ENCODE measurements at regions not wholly inside any gene's neighbourhood (a gene's known extent, or its start where the extent isn't known, plus 50 kb on each side); places are given as distances from the start of the nearest gene placed in this dataset.
A peak's percentile ranks its signal among the peaks of the same experiment; 100 is the strongest.

GRCh38 chr16:14350081-14350480 is 279.0 kb downstream of the MRTFB start:
- no peak overlapping the region for H3K4me3 ChIP-seq (ENCODE audit: low read depth, low read length)
- no peak for DNase-seq (ENCODE audit: low read depth)
- TF ChIP-seq POLR2A (IDR thresholded peaks at IDR 0.05; ENCODE audit: extremely low read depth, insufficient read length) (no peak), MAX (IDR thresholded peaks at IDR 0.05; ENCODE audit: low read depth, low read length) (no peak), MYC (IDR thresholded peaks at IDR 0.05; ENCODE audit: low read depth, low read length) (no peak), CTCF (IDR thresholded peaks at IDR 0.05; ENCODE audit: low read depth, low read length) (no peak)

GRCh38 chr16:14347706-14348105 is 276.6 kb downstream of the MRTFB start:
- H3K4me3 ChIP-seq (ENCODE audit: low read depth, low read length), result no peak overlapping the region
- no peak for DNase-seq (ENCODE audit: low read depth)
- TF ChIP-seq MAX (IDR thresholded peaks at IDR 0.05; ENCODE audit: low read depth, low read length) (no peak), POLR2A (IDR thresholded peaks at IDR 0.05; ENCODE audit: extremely low read depth, insufficient read length) (no peak), CTCF (IDR thresholded peaks at IDR 0.05; ENCODE audit: low read depth, low read length) (no peak), MYC (IDR thresholded peaks at IDR 0.05; ENCODE audit: low read depth, low read length) (no peak)

- H3K4me3 ChIP-seq (ENCODE audit: low read depth, low read length), result no peak overlapping the region
- no peak for DNase-seq (ENCODE audit: low read depth)
- TF ChIP-seq POLR2A (IDR thresholded peaks at IDR 0.05; ENCODE audit: extremely low read depth, insufficient read length), result no peak
- no peak for TF ChIP-seq MYC (IDR thresholded peaks at IDR 0.05; ENCODE audit: low read depth, low read length)
- no peak for TF ChIP-seq MAX (IDR thresholded peaks at IDR 0.05; ENCODE audit: low read depth, low read length)
- TF ChIP-seq CTCF (IDR thresholded peaks at IDR 0.05; ENCODE audit: low read depth, low read length), result no peak
Observed at GRCh38 chr16:14346278-14347142, 275.4 kb downstream of the MRTFB start.

GRCh38 chr16:14345512-14346115 is 274.5 kb downstream of the MRTFB start:
- TF ChIP-seq POLR2A (IDR thresholded peaks at IDR 0.05; ENCODE audit: extremely low read depth, insufficient read length) (no peak), CTCF (IDR thresholded peaks at IDR 0.05; ENCODE audit: low read depth, low read length) (no peak), MAX (IDR thresholded peaks at IDR 0.05; ENCODE audit: low read depth, low read length) (no peak), MYC (IDR thresholded peaks at IDR 0.05; ENCODE audit: low read depth, low read length) (no peak)
- no peak overlapping the region for H3K4me3 ChIP-seq (ENCODE audit: low read depth, low read length)
- peak; percentile 22 for DNase-seq (ENCODE audit: low read depth)

- H3K4me3 ChIP-seq (ENCODE audit: low read depth, low read length), result no peak overlapping the region
- no peak for TF ChIP-seq MYC (IDR thresholded peaks at IDR 0.05; ENCODE audit: low read depth, low read length)
- no peak for TF ChIP-seq POLR2A (IDR thresholded peaks at IDR 0.05; ENCODE audit: extremely low read depth, insufficient read length)
- no peak for TF ChIP-seq CTCF (IDR thresholded peaks at IDR 0.05; ENCODE audit: low read depth, low read length)
- TF ChIP-seq MAX (IDR thresholded peaks at IDR 0.05; ENCODE audit: low read depth, low read length), result no peak
- no peak for DNase-seq (ENCODE audit: low read depth)
Observed at GRCh38 chr16:14344945-14345344, 273.8 kb downstream of the MRTFB start.

Data from NB4 (cell line).